CD4-positive, alpha-beta T cell (primary cell): ENCODE measurements at regions not wholly inside any gene's neighbourhood (a gene's known extent, or its start where the extent isn't known, plus 50 kb on each side); places are given as distances from the start of the nearest gene placed in this dataset.
"Not testable (repeated sequence)": the region's sequence is repeated elsewhere in the genome, so short reads cannot be mapped to it uniquely, and the experiment has no call there.

Experiments
- ATAC-seq: fragments of 200-7000 bp; cut with Tn5 transposase; one replicate; pipeline ENCODE4 v1.10.0; 2022; ENCODE audit warnings: mild to moderate bottlenecking; ENCODE audit not compliant: poor library complexity
- CTCF ChIA-PET: fragments of 350-600 bp; sonication (Branson Sonifier 250); formaldehyde crosslinking; loops from one replicate; lab custom pipeline; 2021; ENCODE audit warnings: antibody characterized with exemption, inconsistent platforms; lab: Charles Lee
- POLR2A ChIA-PET: fragments of 350-600 bp; sonication (Branson Sonifier 250); formaldehyde crosslinking; loops from one replicate; lab custom pipeline; 2021; ENCODE audit warnings: antibody characterized with exemption, inconsistent platforms; lab: Charles Lee
- DNase-seq, 14 experiments: peaks; one replicate each; pipeline ENCODE4 v3.0.0-alpha.2; 2013 to 2020; ENCODE audit warnings: mixed read lengths in 2 of 14
- H3K27ac ChIP-seq, 2 donors: one replicate each; pipeline versions ENCODE4 v1.5.1 to v1.7.0; 2013; ENCODE audit warnings: low read length in 2 of 2, low read depth in 1 of 2, mild to moderate bottlenecking in 1 of 2
- H3K27me3 ChIP-seq, 2 experiments: 1 replicate in 1 of 2; 2 replicates in 1 of 2; pipeline versions ENCODE4 v1.6.1 to v1.7.0; 2013; ENCODE audit warnings: low read length in 2 of 2, control low read depth in 1 of 2, mild to moderate bottlenecking in 1 of 2, moderate library complexity in 1 of 2; ENCODE audit not compliant: insufficient read depth in 2 of 2, control insufficient read depth in 1 of 2
- H3K36me3 ChIP-seq: one replicate; pipeline ENCODE4 v1.6.1; 2013; ENCODE audit warnings: low read length, control low read depth; ENCODE audit not compliant: insufficient read depth
- H3K4me1 ChIP-seq: one replicate; pipeline ENCODE4 v1.6.1; 2013; ENCODE audit warnings: low read length, control low read depth; ENCODE audit not compliant: insufficient read depth
- H3K4me3 ChIP-seq: one replicate; pipeline ENCODE4 v1.5.1; 2013; ENCODE audit warnings: mild to moderate bottlenecking, low read length, moderate library complexity
- H3K9me3 ChIP-seq, 2 experiments: 1 replicate in 1 of 2; 2 replicates in 1 of 2; pipeline versions ENCODE4 v1.6.1 to v1.7.0; 2013; ENCODE audit warnings: low read length in 2 of 2, mild to moderate bottlenecking in 2 of 2, control low read depth in 1 of 2, moderate library complexity in 1 of 2; ENCODE audit not compliant: control insufficient read depth in 1 of 2, insufficient read depth in 1 of 2
- H3K27ac Mint-ChIP-seq: one replicate; pipeline ENCODE4 v1.8.0; 2020; ENCODE audit warnings: mixed read lengths
- H3K27me3 Mint-ChIP-seq: one replicate; pipeline ENCODE4 v1.8.0; 2021; ENCODE audit warnings: mixed read lengths
- H3K36me3 Mint-ChIP-seq: one replicate; pipeline ENCODE4 v1.8.0; 2021; ENCODE audit warnings: low read depth, mixed read lengths
- H3K4me1 Mint-ChIP-seq: one replicate; pipeline ENCODE4 v1.8.0; 2021; ENCODE audit warnings: low read depth, mixed read lengths
- H3K4me3 Mint-ChIP-seq: one replicate; pipeline ENCODE4 v1.8.0; 2020; ENCODE audit warnings: mild to moderate bottlenecking, mixed read lengths
- H3K9me3 Mint-ChIP-seq: one replicate; pipeline ENCODE4 v1.8.0; 2020; ENCODE audit warnings: mixed read lengths
- intact Hi-C, 2 experiments: fragments of 100-400 bp; cut with DNase I in 1 of 2; cut with micrococcal nuclease in 1 of 2; formaldehyde crosslinking; loops; one replicate each; pipeline versions ENCODE4 v1.15.1 to v1.9.0; 2023 to 2025; cut with DNase I, micrococcal nuclease

GRCh38 chr16:16610389-16610967, 231.5 kb downstream of the NPIPA7 start:
- H3K9me3 ChIP-seq, H3K4me3 Mint-ChIP-seq, H3K4me3 ChIP-seq, CTCF ChIA-PET, intact Hi-C loops, H3K36me3 ChIP-seq, H3K9me3 Mint-ChIP-seq, H3K27me3 Mint-ChIP-seq, POLR2A ChIA-PET, H3K4me1 Mint-ChIP-seq, H3K27ac ChIP-seq, H3K4me1 ChIP-seq, H3K36me3 Mint-ChIP-seq, DNase-seq, H3K27me3 ChIP-seq, ATAC-seq, H3K27ac Mint-ChIP-seq: not testable (repeated sequence)

DNA sequence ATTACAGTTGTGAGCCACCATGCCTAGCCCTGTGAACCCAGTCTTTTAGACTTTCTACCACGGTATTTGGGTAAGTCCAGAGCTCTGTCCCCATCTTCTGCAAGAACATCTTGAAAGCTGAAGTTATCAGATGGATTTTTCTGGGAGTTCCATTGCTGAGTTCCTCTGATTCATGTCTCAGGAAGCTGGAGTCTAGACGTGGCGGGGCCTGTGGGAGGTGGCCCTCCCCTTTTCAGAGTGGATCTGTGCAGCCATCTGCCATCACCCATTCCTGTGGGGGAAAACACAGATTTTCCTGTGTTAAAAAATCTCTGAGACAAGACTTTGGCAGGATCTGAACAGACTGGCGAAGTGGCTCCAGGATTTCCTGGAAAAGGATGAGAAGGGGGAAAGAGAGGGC, 234.3 kb downstream of the NPIPA7 start:
- H3K4me1 ChIP-seq, H3K27me3 Mint-ChIP-seq, DNase-seq, H3K9me3 Mint-ChIP-seq, ATAC-seq, H3K9me3 ChIP-seq, POLR2A ChIA-PET, H3K27ac ChIP-seq, H3K4me1 Mint-ChIP-seq, H3K27ac Mint-ChIP-seq, H3K4me3 ChIP-seq, H3K4me3 Mint-ChIP-seq, H3K27me3 ChIP-seq, H3K36me3 ChIP-seq, H3K36me3 Mint-ChIP-seq, CTCF ChIA-PET, intact Hi-C loops: not testable (repeated sequence)

GRCh38 chr16:16614484-16614883, 235.5 kb downstream of the NPIPA7 start:
- DNase-seq, H3K27ac Mint-ChIP-seq, H3K9me3 ChIP-seq, H3K27me3 ChIP-seq, H3K36me3 Mint-ChIP-seq, H3K27me3 Mint-ChIP-seq, CTCF ChIA-PET, H3K4me1 Mint-ChIP-seq, H3K4me3 ChIP-seq, ATAC-seq, POLR2A ChIA-PET, H3K4me3 Mint-ChIP-seq, H3K36me3 ChIP-seq, H3K4me1 ChIP-seq, H3K27ac ChIP-seq, H3K9me3 Mint-ChIP-seq, intact Hi-C loops: not testable (repeated sequence)

- H3K4me1 Mint-ChIP-seq, CTCF ChIA-PET, DNase-seq, H3K4me3 Mint-ChIP-seq, POLR2A ChIA-PET, H3K36me3 ChIP-seq, H3K27ac Mint-ChIP-seq, H3K4me3 ChIP-seq, intact Hi-C loops, H3K27ac ChIP-seq, H3K4me1 ChIP-seq, H3K27me3 Mint-ChIP-seq, H3K27me3 ChIP-seq, H3K9me3 Mint-ChIP-seq, H3K9me3 ChIP-seq, ATAC-seq, H3K36me3 Mint-ChIP-seq: not testable (repeated sequence)
Observed at GRCh38 chr16:16618963-16619465, 240.1 kb downstream of the NPIPA7 start.

GRCh38 chr16:16624367-16624766, 245.4 kb downstream of the NPIPA7 start:
- CTCF ChIA-PET, H3K9me3 Mint-ChIP-seq, intact Hi-C loops, DNase-seq, H3K36me3 Mint-ChIP-seq, H3K4me3 Mint-ChIP-seq, ATAC-seq, H3K9me3 ChIP-seq, POLR2A ChIA-PET, H3K27me3 Mint-ChIP-seq, H3K27me3 ChIP-seq, H3K4me3 ChIP-seq, H3K4me1 Mint-ChIP-seq, H3K27ac ChIP-seq, H3K36me3 ChIP-seq, H3K27ac Mint-ChIP-seq, H3K4me1 ChIP-seq: not testable (repeated sequence)

DNA sequence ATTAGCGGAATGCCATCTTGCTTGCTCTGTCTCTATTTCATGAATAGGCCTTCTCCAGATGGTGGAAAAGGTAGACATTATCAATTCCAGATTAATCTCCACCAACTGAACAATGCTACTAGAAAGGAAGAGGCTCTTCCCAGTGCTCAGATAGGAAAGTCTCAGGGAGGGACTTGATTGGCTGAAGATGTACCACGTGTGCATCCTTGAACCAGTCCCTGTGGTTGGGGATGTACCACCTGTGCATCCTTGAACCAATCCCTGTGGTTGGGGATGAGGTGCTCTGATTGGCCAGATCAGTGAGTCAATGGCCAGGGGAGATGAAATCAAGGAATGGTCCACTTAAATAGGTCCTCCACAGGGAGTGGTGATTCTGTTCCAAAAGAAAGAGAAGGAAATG, 246.2 kb downstream of the NPIPA7 start:
- POLR2A ChIA-PET, DNase-seq, intact Hi-C loops, H3K36me3 ChIP-seq, H3K36me3 Mint-ChIP-seq, H3K27ac ChIP-seq, H3K4me3 Mint-ChIP-seq, H3K27ac Mint-ChIP-seq, H3K27me3 ChIP-seq, CTCF ChIA-PET, H3K9me3 ChIP-seq, H3K27me3 Mint-ChIP-seq, H3K9me3 Mint-ChIP-seq, ATAC-seq, H3K4me1 ChIP-seq, H3K4me1 Mint-ChIP-seq, H3K4me3 ChIP-seq: not testable (repeated sequence)

- H3K27me3 ChIP-seq, H3K36me3 ChIP-seq, H3K27ac Mint-ChIP-seq, H3K4me3 ChIP-seq, intact Hi-C loops, ATAC-seq, H3K9me3 Mint-ChIP-seq, H3K4me1 ChIP-seq, H3K9me3 ChIP-seq, POLR2A ChIA-PET, H3K4me3 Mint-ChIP-seq, H3K27ac ChIP-seq, H3K4me1 Mint-ChIP-seq, H3K36me3 Mint-ChIP-seq, DNase-seq, CTCF ChIA-PET: not testable (repeated sequence)
- H3K27me3 Mint-ChIP-seq, result peaks cover 11% of the 10 kb centered on the region
Observed at GRCh38 chr16:16627865-16628264, 248.9 kb downstream of the NPIPA7 start.
